ENCODE measurements at regions not wholly inside any gene's neighbourhood (a gene's known extent, or its start where the extent isn't known, plus 50 kb on each side); places are given as distances from the start of the nearest gene placed in this dataset.

DNA sequence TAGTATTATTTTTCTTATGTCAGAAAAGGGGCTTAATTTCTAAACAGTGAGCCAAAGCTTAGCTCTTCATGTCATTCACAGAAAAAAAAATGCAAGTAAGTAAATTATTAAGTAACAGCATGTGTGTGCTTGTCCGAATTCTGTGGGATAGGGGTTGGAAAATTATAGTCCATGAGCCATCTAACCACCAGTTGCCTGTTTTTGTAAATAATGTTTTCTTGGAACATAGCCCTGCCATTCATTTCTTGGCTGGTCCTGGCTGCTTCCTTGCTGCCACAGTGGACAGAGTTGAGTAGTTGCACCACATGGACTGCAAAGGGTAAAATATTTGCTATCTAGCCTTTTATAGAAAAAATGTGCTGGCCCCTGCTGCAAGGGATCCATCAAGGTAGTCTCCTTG lies 513.7 kb upstream of the WWC1 start:
- DNase-seq (ENCODE audit: low read depth in 2 of 3, low spot score in 2 of 3) = no peak

GRCh38 chr5:167778228-167778627 lies 513.2 kb upstream of the WWC1 start:
- no peak for DNase-seq (ENCODE audit: low read depth in 2 of 3, low spot score in 2 of 3)

GRCh38 chr5:167779644-167780043 lies 511.8 kb upstream of the WWC1 start:
- no peak for DNase-seq (ENCODE audit: low read depth in 2 of 3, low spot score in 2 of 3)

GRCh38 chr5:167780177-167780576 lies 511.3 kb upstream of the WWC1 start:
- DNase-seq (ENCODE audit: low read depth in 2 of 3, low spot score in 2 of 3) = no peak

- no peak for DNase-seq (ENCODE audit: low read depth in 2 of 3, low spot score in 2 of 3)
These were observed 508.2 kb upstream of the WWC1 start for GRCh38 chr5:167783145-167783817.

DNA sequence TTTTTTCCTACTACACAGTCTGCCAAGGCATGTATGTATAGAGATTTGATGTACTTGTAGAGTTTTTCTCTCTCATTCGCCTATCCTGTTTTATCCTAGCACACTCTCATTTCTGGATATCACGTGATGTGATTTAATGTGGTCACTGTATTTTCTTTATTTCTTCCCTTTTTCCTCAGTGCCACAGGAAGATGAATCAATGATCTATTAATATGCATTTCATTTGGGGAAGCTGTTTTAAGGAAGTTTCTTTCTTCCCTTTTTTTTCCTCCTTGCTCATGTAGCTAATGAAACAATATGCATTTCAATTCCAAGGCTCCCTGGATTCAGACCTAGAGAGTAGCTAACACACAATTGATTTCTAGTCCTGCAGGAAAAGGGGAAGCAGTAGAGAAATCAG lies 506.3 kb upstream of the WWC1 start:
- DNase-seq (ENCODE audit: low read depth in 2 of 3, low spot score in 2 of 3) = peak in 2 of 3 donors; percentile 7

GRCh38 chr5:167785901-167786300 lies 505.5 kb upstream of the WWC1 start:
- DNase-seq (ENCODE audit: low read depth in 2 of 3, low spot score in 2 of 3) = no peak

DNA sequence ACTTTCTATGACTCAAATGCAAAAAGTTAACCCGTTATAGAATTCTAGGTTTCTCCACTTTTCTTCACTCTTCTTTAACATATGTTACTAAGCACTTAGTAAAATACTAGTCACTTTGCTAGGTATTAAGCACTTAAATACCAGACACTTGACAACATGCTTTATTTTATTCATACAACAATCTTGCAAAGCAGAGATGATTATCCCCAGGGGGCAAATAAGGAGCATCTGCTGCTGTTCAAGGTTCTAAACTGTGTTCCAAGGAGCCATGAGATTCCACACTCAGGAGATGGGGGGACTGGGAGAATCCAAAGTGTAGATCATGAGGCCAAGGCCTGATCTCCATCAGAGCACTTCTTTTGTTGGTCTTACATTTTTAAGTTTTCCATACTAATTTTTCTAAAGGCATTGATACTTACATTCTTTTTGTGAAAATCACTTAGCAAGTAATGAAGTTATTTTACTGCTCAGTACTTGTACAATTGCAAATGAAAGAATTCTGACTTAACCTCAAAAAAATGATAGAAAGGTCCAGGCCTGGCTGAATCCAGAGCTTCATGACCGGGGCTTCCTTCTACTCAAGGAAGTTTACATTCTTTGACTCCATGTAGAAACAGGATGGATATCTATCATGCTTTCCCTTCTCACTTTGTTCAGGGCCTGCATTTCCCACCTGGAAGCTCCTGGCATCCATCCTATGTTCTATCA lies 504.4 kb upstream of the WWC1 start:
- no peak for DNase-seq (ENCODE audit: low read depth in 2 of 3, low spot score in 2 of 3)

DNA sequence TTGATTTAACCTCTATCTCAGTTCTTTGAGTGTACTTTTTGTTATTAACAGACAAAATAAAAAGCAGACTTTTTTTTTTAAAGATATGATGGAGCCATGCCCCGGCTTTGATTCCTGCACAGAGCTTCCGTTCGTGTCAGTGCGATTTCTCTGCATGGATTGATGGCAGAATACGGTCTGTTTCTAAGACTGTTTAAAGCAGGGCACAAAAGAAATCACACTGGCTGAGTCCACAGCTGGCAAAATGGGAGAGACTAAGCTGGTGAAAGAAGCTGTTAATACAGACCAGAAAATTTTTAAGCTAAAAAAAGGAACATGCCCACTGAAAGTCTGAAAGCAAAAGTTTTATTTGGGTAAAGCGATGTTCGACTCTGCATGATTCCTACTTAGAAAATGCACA lies 501.4 kb upstream of the WWC1 start:
- DNase-seq (ENCODE audit: low read depth in 2 of 3, low spot score in 2 of 3) = no peak

- DNase-seq (ENCODE audit: low read depth in 2 of 3, low spot score in 2 of 3) = no peak
These were observed 500.8 kb upstream of the WWC1 start for GRCh38 chr5:167790462-167791260.

DNA sequence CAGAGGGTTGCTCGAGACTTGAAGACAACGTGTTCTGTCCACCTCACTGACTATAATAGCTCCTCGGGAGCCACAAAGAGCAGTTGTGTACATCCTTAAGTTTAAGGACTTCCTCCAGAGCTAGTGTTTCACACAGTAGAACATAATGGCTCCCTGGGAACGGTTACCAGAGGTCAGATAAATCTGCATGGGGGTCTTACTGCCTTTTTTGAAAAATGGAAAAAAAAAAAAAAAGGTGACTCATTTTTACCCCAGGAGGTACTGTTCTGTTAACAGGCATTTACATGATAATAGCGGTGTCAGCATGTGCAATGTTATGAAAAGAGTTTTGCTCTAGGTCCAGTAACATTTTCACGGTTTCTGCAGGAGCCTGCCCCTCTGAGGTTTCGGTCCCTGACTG lies 498.9 kb upstream of the WWC1 start:
- no peak for DNase-seq (ENCODE audit: low read depth in 2 of 3, low spot score in 2 of 3)

- DNase-seq (ENCODE audit: low read depth in 2 of 3, low spot score in 2 of 3) = no peak
These were observed 497.7 kb upstream of the WWC1 start for GRCh38 chr5:167793700-167794099.

DNA sequence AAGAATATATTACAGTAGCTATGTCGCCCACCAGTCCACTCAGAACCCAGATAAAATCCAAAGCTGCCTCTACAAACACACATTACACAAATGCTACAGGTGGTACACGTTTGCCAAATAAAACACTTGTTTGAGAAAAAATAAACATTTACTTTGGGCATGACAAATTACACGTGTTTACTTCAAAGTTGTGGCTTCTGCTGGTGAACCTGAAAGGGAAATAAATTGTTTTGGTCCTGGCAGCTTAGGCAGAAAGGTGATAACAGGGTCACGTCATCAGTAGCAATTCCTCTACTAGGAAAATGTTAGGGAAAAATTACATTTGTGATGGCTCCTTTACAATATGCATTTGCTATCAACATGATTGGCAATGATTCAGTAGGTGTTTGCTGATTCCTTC lies 497.3 kb upstream of the WWC1 start:
- DNase-seq (ENCODE audit: low read depth in 2 of 3, low spot score in 2 of 3) = no peak

- DNase-seq (ENCODE audit: low read depth in 2 of 3, low spot score in 2 of 3) = no peak
These were observed 494.8 kb upstream of the WWC1 start for GRCh38 chr5:167796672-167797071.

GRCh38 chr5:167797933-167798332 lies 493.5 kb upstream of the WWC1 start:
- DNase-seq (ENCODE audit: low read depth in 2 of 3, low spot score in 2 of 3) = no peak

DNA sequence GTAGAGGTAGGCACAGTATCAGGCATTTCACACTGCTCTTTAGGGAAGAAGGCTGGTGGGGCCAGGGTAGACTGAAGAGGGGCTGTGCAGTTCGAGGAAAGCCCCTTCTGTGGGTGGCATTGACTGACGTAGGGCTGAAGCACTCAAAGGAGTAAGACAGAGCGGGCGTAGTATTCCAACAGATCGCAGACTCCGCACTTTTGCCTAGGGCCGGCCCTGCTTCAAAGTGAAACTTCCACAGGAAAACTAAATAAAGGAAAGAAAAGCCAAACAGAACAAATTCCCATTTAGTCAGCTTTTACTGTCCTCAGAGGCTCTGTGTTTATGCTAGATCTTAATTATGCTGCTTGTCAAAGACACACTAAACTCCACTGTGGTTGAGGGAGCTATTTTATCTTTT lies 493.0 kb upstream of the WWC1 start:
- no peak for DNase-seq (ENCODE audit: low read depth in 2 of 3, low spot score in 2 of 3)

- no peak for DNase-seq (ENCODE audit: low read depth in 2 of 3, low spot score in 2 of 3)
These were observed 491.0 kb upstream of the WWC1 start for GRCh38 chr5:167800427-167800826.

- no peak for DNase-seq (ENCODE audit: low read depth in 2 of 3, low spot score in 2 of 3)
These were observed 489.4 kb upstream of the WWC1 start for GRCh38 chr5:167801999-167802398.

- DNase-seq (ENCODE audit: low read depth in 2 of 3, low spot score in 2 of 3) = no peak
These were observed 488.6 kb upstream of the WWC1 start for GRCh38 chr5:167802755-167803431.

- no peak for DNase-seq (ENCODE audit: low read depth in 2 of 3, low spot score in 2 of 3)
These were observed 486.8 kb upstream of the WWC1 start for GRCh38 chr5:167804512-167805220.

DNA sequence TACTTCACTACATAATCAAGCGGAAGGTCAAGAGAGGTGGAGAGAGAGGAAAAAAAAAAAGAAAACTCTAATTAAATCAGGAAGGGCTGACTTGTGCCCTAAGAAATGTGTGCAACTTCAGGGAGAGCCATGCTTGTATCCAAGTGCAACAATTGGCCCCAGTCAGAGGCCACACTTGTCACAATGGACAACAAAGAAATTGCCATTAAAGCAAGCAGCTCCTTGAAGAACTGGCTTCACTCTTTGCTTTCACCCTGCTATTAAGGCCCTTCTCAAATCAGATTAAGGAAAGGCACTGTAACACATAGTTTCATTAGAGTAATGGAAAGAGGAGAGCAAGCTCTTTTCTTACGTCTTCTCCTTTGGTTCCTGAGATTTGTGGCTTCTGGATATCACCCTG lies 480.9 kb upstream of the WWC1 start:
- no peak for DNase-seq (ENCODE audit: low read depth in 2 of 3, low spot score in 2 of 3)

Data from hematopoietic multipotent progenitor cell (in vitro differentiated cells).